ENCODE measurements at regions not wholly inside any gene's neighbourhood (a gene's known extent, or its start where the extent isn't known, plus 50 kb on each side); places are given as distances from the start of the nearest gene placed in this dataset.

GRCh38 chr6:74939721-74940620 lies 265.9 kb downstream of the COL12A1 start:
- TF ChIP-seq, protein P1, sequence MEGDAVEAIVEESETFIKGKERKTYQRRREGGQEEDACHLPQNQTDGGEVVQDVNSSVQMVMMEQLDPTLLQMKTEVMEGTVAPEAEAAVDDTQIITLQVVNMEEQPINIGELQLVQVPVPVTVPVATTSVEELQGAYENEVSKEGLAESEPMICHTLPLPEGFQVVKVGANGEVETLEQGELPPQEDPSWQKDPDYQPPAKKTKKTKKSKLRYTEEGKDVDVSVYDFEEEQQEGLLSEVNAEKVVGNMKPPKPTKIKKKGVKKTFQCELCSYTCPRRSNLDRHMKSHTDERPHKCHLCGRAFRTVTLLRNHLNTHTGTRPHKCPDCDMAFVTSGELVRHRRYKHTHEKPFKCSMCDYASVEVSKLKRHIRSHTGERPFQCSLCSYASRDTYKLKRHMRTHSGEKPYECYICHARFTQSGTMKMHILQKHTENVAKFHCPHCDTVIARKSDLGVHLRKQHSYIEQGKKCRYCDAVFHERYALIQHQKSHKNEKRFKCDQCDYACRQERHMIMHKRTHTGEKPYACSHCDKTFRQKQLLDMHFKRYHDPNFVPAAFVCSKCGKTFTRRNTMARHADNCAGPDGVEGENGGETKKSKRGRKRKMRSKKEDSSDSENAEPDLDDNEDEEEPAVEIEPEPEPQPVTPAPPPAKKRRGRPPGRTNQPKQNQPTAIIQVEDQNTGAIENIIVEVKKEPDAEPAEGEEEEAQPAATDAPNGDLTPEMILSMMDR (IDR thresholded peaks at IDR 0.05; ENCODE audit: borderline replicate concordance, extremely low read depth, low read length, poor library complexity, severe bottlenecking), result no peak
- TF ChIP-seq EZH2 (IDR thresholded peaks at IDR 0.05; ENCODE audit: borderline replicate concordance, low read depth, low read length, severe bottlenecking), result no peak
